IMR-90 (cell line): ENCODE measurements at regions not wholly inside any gene's neighbourhood (a gene's known extent, or its start where the extent isn't known, plus 50 kb on each side); places are given as distances from the start of the nearest gene placed in this dataset.

ENCODE experiments used
- ATAC-seq: fragments of 200-7000 bp; cut with Tn5 transposase; 2 replicates; pipeline ENCODE4 v1.9.1; 2020; ENCODE audit warnings: low read depth, mild to moderate bottlenecking, moderate library complexity
- BruUV-seq: library from RNA; stranded (reverse); fragments of 400-500 nt; replicated peaks from 2 replicates; lab custom pipeline; 2021; lab: Mats Ljungman, UMichigan
- CTCF ChIA-PET: fragments of 300-600 bp; formaldehyde crosslinking; extraction: SDS; loops from one replicate; lab custom pipeline; 2021; ENCODE audit warnings: antibody characterized with exemption; lab: Yijun Ruan, JAX
- POLR2A ChIA-PET: fragments of 300-600 bp; sonication (Branson Sonifier 250); formaldehyde crosslinking; loops from one replicate; lab custom pipeline; 2022; ENCODE audit warnings: antibody characterized with exemption; ENCODE audit not compliant: unreplicated experiment; lab: Charles Lee
- DNase-seq: peaks from one replicate; pipeline ENCODE4 v3.0.0; 2013
- H2AFZ ChIP-seq: replicated peaks from 2 replicates; pipeline ENCODE3; 2013; ENCODE audit warnings: low read length, mild to moderate bottlenecking; ENCODE audit not compliant: poor library complexity
- H2AK5ac ChIP-seq: 2 replicates; pipeline ENCODE4 v1.6.1; 2013; ENCODE audit warnings: low read depth, low read length, inconsistent platforms
- H2AK9ac ChIP-seq: replicated peaks from 2 replicates; pipeline ENCODE3; 2013; ENCODE audit warnings: mild to moderate bottlenecking, low read depth, low read length, moderate library complexity; ENCODE audit not compliant: poor library complexity
- H2BK120ac ChIP-seq: 2 replicates; pipeline ENCODE4 v1.6.1; 2013; ENCODE audit warnings: low read depth, low read length, inconsistent platforms
- H2BK15ac ChIP-seq: 3 replicates; pipeline ENCODE4 v1.6.1; 2013; ENCODE audit warnings: low read depth, low read length, inconsistent platforms
- H2BK20ac ChIP-seq: 2 replicates; pipeline ENCODE4 v1.6.1; 2013; ENCODE audit warnings: low read depth, mild to moderate bottlenecking, inconsistent platforms, low read length, moderate library complexity
- H2BK5ac ChIP-seq: 2 replicates; pipeline ENCODE4 v1.6.1; 2013; ENCODE audit warnings: mild to moderate bottlenecking, low read depth, low read length, inconsistent platforms; ENCODE audit not compliant: poor library complexity, severe bottlenecking
- H3K14ac ChIP-seq: replicated peaks from 2 replicates; pipeline ENCODE4 v1.6.1; 2013; ENCODE audit warnings: low read depth, low read length, inconsistent platforms
- H3K18ac ChIP-seq: 2 replicates; pipeline ENCODE4 v1.6.1; 2013; ENCODE audit warnings: low read depth, low read length, control low read depth
- H3K23ac ChIP-seq: 2 replicates; pipeline ENCODE4 v1.6.1; 2013; ENCODE audit warnings: low read depth, low read length, inconsistent platforms
- H3K27ac ChIP-seq: 2 replicates; pipeline ENCODE4 v1.5.1; 2013; ENCODE audit warnings: mild to moderate bottlenecking, control low read depth, low read length; ENCODE audit not compliant: insufficient read depth
- H3K27me3 ChIP-seq: 2 replicates; pipeline ENCODE4 v1.6.1; 2013; ENCODE audit warnings: low read length; ENCODE audit not compliant: control insufficient read depth, insufficient read depth
- H3K36me3 ChIP-seq: 2 replicates; pipeline ENCODE4 v1.6.1; 2013; ENCODE audit warnings: low read length, mixed read lengths; ENCODE audit not compliant: control insufficient read depth, insufficient read depth
- H3K4ac ChIP-seq: 2 replicates; pipeline ENCODE4 v1.6.1; 2013; ENCODE audit warnings: low read depth, low read length, inconsistent platforms
- H3K4me1 ChIP-seq: 2 replicates; pipeline ENCODE4 v1.6.1; 2013; ENCODE audit warnings: low read length, mixed read lengths; ENCODE audit not compliant: control insufficient read depth, insufficient read depth
- H3K4me2 ChIP-seq: 2 replicates; pipeline ENCODE4 v1.6.1; 2013; ENCODE audit warnings: low read depth, mild to moderate bottlenecking, control low read depth, low read length, moderate library complexity
- H3K4me3 ChIP-seq: 2 replicates; pipeline ENCODE4 v1.5.1; 2013; ENCODE audit warnings: low read depth, mild to moderate bottlenecking, control low read depth, low read length, moderate library complexity; ENCODE audit not compliant: insufficient read depth
- H3K56ac ChIP-seq: 2 replicates; pipeline ENCODE4 v1.6.1; 2013; ENCODE audit warnings: low read length, inconsistent platforms; ENCODE audit not compliant: insufficient read depth; ENCODE audit errors: extremely low read depth
- H3K79me1 ChIP-seq, 2 experiments: 2 replicates each; pipeline ENCODE4 v1.6.1; 2013; ENCODE audit warnings: low read length in 2 of 2, inconsistent platforms in 1 of 2, low read depth in 1 of 2
- H3K9ac ChIP-seq: 2 replicates; pipeline ENCODE4 v1.6.1; 2013; ENCODE audit warnings: low read depth, low read length, control low read depth
- H3K9me1 ChIP-seq: 2 replicates; pipeline ENCODE4 v1.6.1; 2013; ENCODE audit warnings: low read length, inconsistent platforms; ENCODE audit not compliant: insufficient read depth
- H3K9me3 ChIP-seq: 2 replicates; pipeline ENCODE4 v1.6.1; 2013; ENCODE audit warnings: low read length; ENCODE audit not compliant: control insufficient read depth, insufficient read depth
- H4K20me1 ChIP-seq: 2 replicates; pipeline ENCODE4 v1.6.1; 2013; ENCODE audit warnings: low read length, inconsistent platforms; ENCODE audit not compliant: insufficient read depth
- H4K5ac ChIP-seq: 2 replicates; pipeline ENCODE4 v1.6.1; 2013; ENCODE audit warnings: mild to moderate bottlenecking, low read depth, low read length, control low read depth
- H4K8ac ChIP-seq, 2 experiments: 2 replicates each; pipeline ENCODE4 v1.6.1; 2013; ENCODE audit warnings: low read depth in 2 of 2, low read length in 2 of 2, control low read depth in 1 of 2, inconsistent platforms in 1 of 2
- H4K91ac ChIP-seq: 2 replicates; pipeline ENCODE4 v1.6.1; 2013; ENCODE audit warnings: low read depth, low read length, inconsistent platforms; ENCODE audit not compliant: insufficient read depth
- BHLHE40 ChIP-seq: fragments of 150-350 bp; IDR thresholded peaks from 2 replicates; pipeline ENCODE4 v1.6.1; 2016; ENCODE audit warnings: mild to moderate bottlenecking, low read depth, low read length
- CEBPB ChIP-seq: IDR thresholded peaks from 2 replicates; pipeline ENCODE4 v1.6.1; 2012; ENCODE audit warnings: low read depth, low read length, improper control_type of control experiment
- FOS ChIP-seq: fragments of 150-350 bp; IDR thresholded peaks from 2 replicates; pipeline ENCODE4 v1.6.1; 2016; ENCODE audit warnings: low read depth, low read length
- MAFK ChIP-seq: IDR thresholded peaks from 2 replicates; pipeline ENCODE4 v1.6.1; 2012; ENCODE audit warnings: low read depth, low read length, improper control_type of control experiment
- MAZ ChIP-seq: IDR thresholded peaks from 2 replicates; pipeline ENCODE4 v1.6.1; 2012; ENCODE audit warnings: low read depth, mild to moderate bottlenecking, low read length, improper control_type of control experiment, moderate library complexity, borderline replicate concordance
- NFE2L2 ChIP-seq: fragments of 150-350 bp; IDR thresholded peaks from 2 replicates; pipeline ENCODE4 v1.6.1; 2016; ENCODE audit warnings: low read depth, mild to moderate bottlenecking, low read length
- POLR2A ChIP-seq: IDR thresholded peaks from 2 replicates; pipeline ENCODE4 v1.6.1; 2012; ENCODE audit warnings: mild to moderate bottlenecking, low read depth, low read length
- RAD21 ChIP-seq: IDR thresholded peaks from 2 replicates; pipeline ENCODE4 v1.6.1; 2012; ENCODE audit warnings: low read length, improper control_type of control experiment
- RCOR1 ChIP-seq: IDR thresholded peaks from 2 replicates; pipeline ENCODE4 v1.6.1; 2012; ENCODE audit warnings: mild to moderate bottlenecking, low read length, improper control_type of control experiment; ENCODE audit not compliant: insufficient replicate concordance
- RFX5 ChIP-seq: IDR thresholded peaks from 2 replicates; pipeline ENCODE4 v1.8.0; 2012; ENCODE audit warnings: low read depth, mild to moderate bottlenecking, low read length, moderate library complexity
- USF2 ChIP-seq: fragments of 150-350 bp; IDR thresholded peaks from 2 replicates; pipeline ENCODE4 v1.6.1; 2017; ENCODE audit warnings: mild to moderate bottlenecking, antibody characterized with exemption, low read length, low read depth
- WGBS, 2 experiments: methylation state at CpG; one replicate each; pipeline versions ENCODE4 v1.1.5 to v1.1.7; 2013; ENCODE audit warnings: missing lambda C conversion rate in 2 of 2; ENCODE audit not compliant: insufficient read length in 1 of 2; ENCODE audit errors: extremely low coverage in 2 of 2; 5-methylcytosine and 5-hydroxymethylcytosine counted together
- dilution Hi-C: fragments of 300-500 bp; cut with HindIII; formaldehyde crosslinking; loops from one replicate; pipeline ENCODE4 v1.14.3; 2018; ENCODE audit warnings: low sequenced_read_pairs; ENCODE audit not compliant: unreplicated experiment
- in situ Hi-C: fragments of 300-500 bp; cut with MboI; formaldehyde crosslinking; loops from 3 replicates; pipeline ENCODE4 v1.14.3; 2019; ENCODE audit warnings: low sequenced_read_pairs, inconsistent platforms, mixed read lengths
- intact Hi-C: fragments of 100-400 bp; cut with micrococcal nuclease; formaldehyde crosslinking; loops from 2 replicates; pipeline ENCODE4 v1.10.0; 2022
- TF ChIP-seq, protein P1 (sequence below): fragments of 150-350 bp; IDR thresholded peaks from 2 replicates; pipeline ENCODE4 v1.6.1; 2016; ENCODE audit warnings: low read depth, mild to moderate bottlenecking, low read length, moderate library complexity, borderline replicate concordance

DNA sequence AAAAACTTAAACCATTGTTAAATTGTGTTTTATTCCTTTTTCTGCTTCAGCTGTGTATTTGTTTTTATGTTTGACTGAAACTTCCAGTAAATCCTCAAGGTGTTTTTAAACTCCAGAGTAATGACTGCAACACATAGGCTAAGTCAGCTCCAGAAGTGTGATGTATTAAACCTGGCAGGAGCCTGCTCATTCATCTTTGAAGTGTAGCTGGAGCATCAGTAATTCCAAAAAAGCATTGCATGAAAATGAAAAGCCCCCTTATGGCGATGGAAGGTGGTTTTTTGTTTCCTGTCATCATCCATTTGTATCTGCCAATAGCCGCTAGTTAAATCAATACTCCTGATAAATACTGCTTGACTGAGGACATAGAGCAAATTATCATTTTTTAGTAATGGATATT lies 474.2 kb upstream of the ADAMTS16 start:
- no peak overlapping the region for H2BK15ac ChIP-seq
- no peak overlapping the region for H3K4ac ChIP-seq
- no peak overlapping the region for H2BK20ac ChIP-seq
- in situ Hi-C loops (no loop called here), dilution Hi-C loops (no loop called here), intact Hi-C loops (no loop called here)
- no peak overlapping the region for H2AK5ac ChIP-seq
- H3K4me2 ChIP-seq, result no peak overlapping the region
- no peak overlapping the region for H3K14ac ChIP-seq
- no peak overlapping the region for H2BK5ac ChIP-seq
- no peak overlapping the region for H2AK9ac ChIP-seq
- no CpG with 5 or more reads among the region's 2 CpGs for WGBS, 2 experiments
- H4K20me1 ChIP-seq, result no peaks in the 10 kb centered on the region
- H2AFZ ChIP-seq, result no peak overlapping the region
- ChIA-PET POLR2A (no interaction called here), CTCF (interaction anchor here (0.9 kb wide), 1 partner anchor 26 kb away, joined by 3 read pairs; no protein-coding TSS in a partner anchor)
- no peaks in the 10 kb centered on the region for H3K4me1 ChIP-seq
- no peak overlapping the region for H3K23ac ChIP-seq
- H4K91ac ChIP-seq, result no peak overlapping the region
- no peak overlapping the region for H2BK120ac ChIP-seq
- DNase-seq, result no peak
- no peaks in the 10 kb centered on the region for H3K79me1 ChIP-seq
- TF ChIP-seq BHLHE40 (no peak), MAZ (no peak), RFX5 (no peak), POLR2A (no peak), USF2 (no peak), MAFK (no peak), NFE2L2 (no peak), FOS (no peak), RCOR1 (no peak), CEBPB (no peak), RAD21 (no peak)
- TF ChIP-seq, protein P1, sequence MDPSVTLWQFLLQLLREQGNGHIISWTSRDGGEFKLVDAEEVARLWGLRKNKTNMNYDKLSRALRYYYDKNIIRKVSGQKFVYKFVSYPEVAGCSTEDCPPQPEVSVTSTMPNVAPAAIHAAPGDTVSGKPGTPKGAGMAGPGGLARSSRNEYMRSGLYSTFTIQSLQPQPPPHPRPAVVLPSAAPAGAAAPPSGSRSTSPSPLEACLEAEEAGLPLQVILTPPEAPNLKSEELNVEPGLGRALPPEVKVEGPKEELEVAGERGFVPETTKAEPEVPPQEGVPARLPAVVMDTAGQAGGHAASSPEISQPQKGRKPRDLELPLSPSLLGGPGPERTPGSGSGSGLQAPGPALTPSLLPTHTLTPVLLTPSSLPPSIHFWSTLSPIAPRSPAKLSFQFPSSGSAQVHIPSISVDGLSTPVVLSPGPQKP, result no peak
- H4K5ac ChIP-seq, result no peak overlapping the region
- no peak overlapping the region for H4K8ac ChIP-seq
- H3K9me3 ChIP-seq, result peaks cover 25% of the 10 kb centered on the region
- no peaks in the 10 kb centered on the region for H3K9me1 ChIP-seq
- no peak overlapping the region for H3K27ac ChIP-seq
- no peak overlapping the region for H3K18ac ChIP-seq
- ATAC-seq, result no peak
- no peak overlapping the region for H3K4me3 ChIP-seq
- no peak overlapping the region for H3K9ac ChIP-seq
- no peaks in the 10 kb centered on the region for H3K36me3 ChIP-seq
- BruUV-seq, result no TSS peak
- no peaks in the 10 kb centered on the region for H3K27me3 ChIP-seq
- H3K56ac ChIP-seq, result no peak overlapping the region
